Dedifferentiated amniotic fluid mesenchymal stem cell (primary cell): ENCODE measurements at regions not wholly inside any gene's neighbourhood (a gene's known extent, or its start where the extent isn't known, plus 50 kb on each side); places are given as distances from the start of the nearest gene placed in this dataset.
A peak's percentile ranks its signal among the peaks of the same experiment; 100 is the strongest.

ENCODE experiments used
- DNase-seq: peaks from one replicate; pipeline ENCODE4 v3.0.0-alpha.2; 2016; ENCODE audit errors: extremely low spot score

- peak; percentile 67 for DNase-seq
Measured at GRCh38 chr4:137677863-137678262, 145.6 kb upstream of the PCDH18 start.

GRCh38 chr4:137676357-137676998 lies 144.2 kb upstream of the PCDH18 start:
- no peak for DNase-seq

DNA sequence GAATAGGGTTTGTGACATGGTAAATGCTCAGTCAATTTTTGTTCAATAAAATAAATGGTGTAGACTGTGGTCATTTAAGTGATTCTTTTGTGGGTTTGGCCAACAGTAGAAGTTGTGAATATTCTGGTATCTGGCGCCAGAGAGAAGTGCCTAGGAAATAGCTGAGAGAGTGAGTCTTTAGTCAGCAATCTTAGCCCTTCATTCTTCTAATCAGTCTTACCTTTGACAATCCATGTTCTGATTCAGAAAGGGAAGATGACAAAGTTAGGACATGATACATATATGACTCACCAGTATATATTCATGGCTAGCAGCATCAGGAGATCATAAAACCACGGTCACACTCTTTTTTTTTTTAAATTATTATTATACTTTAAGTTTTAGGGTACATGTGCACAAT lies 141.8 kb upstream of the PCDH18 start:
- no peak for DNase-seq

DNA sequence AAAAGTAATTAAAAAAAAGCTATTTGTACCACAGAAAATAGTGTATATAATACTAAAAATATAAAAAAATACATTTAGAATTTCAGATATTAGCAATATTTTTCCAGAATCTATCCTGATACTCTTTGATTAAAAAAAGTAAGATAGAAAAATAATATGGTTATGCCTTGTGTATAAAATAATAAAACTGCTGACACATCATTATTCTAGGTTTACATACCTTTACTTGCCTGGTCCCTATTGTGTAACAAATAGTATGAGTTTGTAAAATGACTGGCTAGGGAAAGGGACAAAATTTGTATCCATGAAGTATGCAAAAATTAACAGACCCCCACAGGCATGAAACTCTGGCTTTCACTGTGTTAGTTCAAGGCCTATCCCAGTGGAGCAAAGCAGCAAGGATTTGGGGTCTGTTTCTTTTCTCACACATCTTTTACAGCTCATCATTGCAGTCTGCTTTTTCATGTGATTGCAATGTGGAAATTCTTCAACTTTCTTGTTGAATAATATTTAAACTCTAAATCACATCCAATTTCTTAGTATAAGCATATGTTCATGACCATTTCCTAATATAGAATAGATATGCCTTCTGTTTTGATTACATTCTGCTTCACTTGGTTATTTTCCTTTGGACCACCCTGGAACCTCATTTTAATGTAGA lies 136.7 kb upstream of the PCDH18 start:
- no peak for DNase-seq

DNA sequence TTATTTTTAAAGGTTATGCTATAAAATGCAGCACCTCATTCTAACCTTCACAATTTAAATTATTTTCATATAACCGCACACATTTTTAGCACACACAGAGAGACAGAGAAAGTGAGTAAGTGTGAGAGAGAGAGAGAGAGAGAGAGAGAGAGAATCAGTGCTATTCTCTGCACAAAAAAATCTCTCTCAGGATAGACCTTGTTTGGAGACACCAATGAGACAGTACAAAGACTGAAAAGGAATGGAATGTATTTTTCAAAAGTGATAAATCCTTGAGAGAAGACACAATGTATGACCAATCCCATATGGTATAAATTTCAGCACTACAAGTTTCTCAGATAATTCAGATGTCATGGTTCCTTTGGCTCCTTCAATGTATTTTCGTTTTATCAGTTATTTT lies 132.1 kb upstream of the PCDH18 start:
- peak; percentile 39 for DNase-seq

GRCh38 chr4:137664046-137664387 lies 131.7 kb upstream of the PCDH18 start:
- DNase-seq: peak; percentile 90

DNA sequence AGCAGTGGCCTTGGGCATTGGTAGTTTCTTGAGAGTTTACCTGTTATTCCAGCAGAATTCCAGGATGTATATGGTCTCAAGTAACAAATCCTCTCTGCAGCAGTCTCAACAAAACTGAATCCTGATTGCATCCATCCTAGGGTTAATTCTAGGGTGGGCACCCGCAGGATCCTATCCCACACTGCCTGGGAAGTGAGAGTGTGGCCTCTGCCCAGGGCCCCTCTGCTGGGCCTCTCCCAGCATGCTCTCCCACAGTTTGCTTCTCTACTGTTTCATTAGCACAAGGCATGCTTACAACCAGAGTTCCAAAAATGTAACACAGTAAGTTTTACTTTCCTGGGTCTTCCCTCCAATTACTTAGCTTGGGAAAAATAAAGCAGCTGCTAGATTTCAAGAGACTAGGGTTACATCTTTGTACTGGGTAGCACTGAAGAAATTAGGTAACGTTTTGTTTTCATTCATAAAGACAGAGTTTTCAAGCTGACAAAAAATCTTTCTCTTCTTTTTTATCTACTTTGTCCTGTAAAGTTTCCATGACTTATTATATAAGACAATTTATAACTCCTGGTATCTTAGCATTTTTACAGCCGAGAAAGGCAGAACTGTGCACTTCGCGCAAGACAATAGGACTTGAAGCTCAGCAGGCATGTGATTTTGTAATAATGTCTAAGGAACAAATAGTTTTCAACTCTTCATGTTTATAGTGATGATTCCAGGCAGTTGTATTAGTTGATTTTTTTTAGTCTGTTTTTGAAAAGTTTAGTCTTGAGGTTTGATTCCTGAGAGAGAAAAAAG lies 131.2 kb upstream of the PCDH18 start:
- DNase-seq: peak; percentile 33

DNA sequence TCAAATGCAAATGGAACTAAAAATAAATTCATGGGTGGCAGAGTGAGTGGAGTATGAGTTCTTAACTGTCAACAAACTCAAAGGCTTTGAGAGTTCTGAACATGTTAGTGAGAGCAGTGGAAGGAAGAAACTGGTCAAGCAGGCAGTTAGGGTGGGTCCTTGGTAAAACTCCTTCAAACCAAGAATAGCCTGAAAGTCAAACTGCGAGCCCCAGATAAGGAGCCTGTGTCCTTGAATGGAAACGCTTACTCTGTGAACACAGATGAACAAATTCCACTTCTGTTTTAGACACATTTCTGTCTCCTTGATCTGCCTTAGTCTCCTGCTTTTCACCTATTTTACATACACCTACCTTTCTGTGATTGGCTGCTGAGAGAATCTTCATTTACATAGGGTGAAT lies 129.4 kb upstream of the PCDH18 start:
- no peak for DNase-seq

GRCh38 chr4:137660211-137660610 lies 127.9 kb upstream of the PCDH18 start:
- DNase-seq: no peak

DNA sequence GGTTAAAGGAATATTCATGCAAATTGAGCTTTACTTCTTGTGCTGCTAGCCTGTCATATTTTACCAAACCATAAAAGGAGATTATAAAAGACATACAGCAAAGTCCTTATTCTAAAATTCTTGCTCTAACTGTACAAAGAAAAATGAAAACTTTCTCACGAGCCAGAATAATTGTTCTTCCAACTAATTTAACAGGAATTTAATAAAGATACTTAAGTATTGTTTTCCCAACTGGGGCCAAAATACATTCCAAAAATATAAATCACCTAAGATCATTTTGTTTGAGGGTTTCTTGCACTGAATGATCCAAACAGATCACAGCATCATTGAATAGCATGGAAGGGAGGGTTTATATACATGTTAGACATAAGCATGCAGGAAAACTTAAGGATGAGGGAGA lies 127.1 kb upstream of the PCDH18 start:
- DNase-seq: no peak

- no peak for DNase-seq
Measured at GRCh38 chr4:137656661-137657060, 124.4 kb upstream of the PCDH18 start.

DNA sequence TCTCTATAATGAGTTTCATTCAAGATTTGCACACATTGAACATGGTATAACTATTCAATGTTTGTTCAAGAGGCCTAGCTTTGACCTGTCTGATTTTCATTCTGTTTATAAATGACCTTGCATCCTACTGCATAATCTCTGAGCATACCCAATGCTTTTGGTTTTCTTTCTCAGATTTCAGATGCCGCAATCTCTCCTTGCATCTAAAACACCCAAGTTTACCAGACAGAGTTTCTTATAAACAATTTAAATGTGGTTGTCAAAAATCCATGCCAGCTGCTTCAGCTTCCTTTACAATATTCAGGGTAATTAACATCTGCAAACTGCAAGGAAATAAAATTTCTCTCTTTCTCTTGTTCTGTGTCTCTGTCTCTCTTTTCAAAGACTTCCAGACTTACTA lies 123.0 kb upstream of the PCDH18 start:
- DNase-seq: no peak

DNA sequence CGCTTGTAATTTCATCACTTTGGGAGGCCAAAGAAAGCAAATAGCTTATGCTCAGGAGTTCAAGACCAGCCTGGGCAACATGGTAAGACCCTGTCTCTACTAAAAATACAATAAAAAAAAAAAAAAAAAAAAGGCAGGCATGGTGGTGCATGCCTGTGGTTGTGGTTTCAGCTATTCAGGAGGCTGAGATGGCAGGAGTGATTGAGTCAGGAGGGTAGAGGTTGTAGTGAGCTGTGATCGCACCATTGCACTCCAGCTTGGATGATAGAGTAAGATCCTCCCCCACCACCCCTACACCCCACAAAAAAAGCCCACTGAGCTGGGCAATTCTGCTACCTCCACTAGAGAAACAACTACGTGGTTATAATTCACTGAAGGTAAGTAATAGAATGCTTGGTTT lies 118.8 kb upstream of the PCDH18 start:
- DNase-seq: no peak

GRCh38 chr4:137649711-137650450 lies 117.6 kb upstream of the PCDH18 start:
- no peak for DNase-seq

- no peak for DNase-seq
Measured at GRCh38 chr4:137648531-137648930, 116.2 kb upstream of the PCDH18 start.

- DNase-seq: no peak
Measured at GRCh38 chr4:137647375-137647774, 115.1 kb upstream of the PCDH18 start.

DNA sequence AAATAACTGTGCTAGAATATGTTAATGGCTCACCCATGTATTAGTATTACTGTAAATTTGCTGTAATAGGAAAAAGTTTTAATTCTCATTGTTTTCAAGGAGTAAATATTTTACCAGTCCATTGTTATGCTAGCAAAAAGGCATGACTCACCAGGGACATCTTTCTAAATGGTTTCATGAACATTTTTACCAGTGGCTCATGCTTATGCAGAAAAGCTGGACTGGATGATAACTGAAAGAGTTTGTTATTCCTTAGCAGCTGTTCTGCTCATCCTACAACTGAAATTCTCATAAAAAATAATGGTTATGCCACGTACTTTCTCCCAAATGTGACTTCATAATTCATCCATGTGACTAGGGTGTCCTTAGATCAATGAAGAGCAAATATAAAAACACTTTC lies 111.9 kb upstream of the PCDH18 start:
- no peak for DNase-seq

DNA sequence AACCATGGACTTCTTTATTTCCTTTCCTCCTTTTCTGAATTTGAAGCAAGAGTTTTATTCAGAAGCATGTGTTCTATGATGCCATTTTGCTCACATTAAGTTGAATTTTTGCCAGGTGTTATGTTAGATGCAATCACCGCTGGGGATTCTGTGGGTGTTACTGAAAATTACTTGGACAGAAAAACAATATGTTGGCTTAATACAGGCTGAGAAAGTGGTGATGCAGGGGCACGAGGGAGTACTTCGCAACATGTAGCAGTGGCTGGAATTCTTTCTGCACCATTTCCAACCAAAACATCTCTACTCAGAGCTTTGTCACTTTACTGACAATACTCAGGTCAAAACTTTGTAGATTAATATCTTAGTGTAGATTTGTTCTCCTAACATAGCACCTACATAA lies 109.2 kb upstream of the PCDH18 start:
- no peak for DNase-seq

- no peak for DNase-seq
Measured at GRCh38 chr4:137640838-137641158, 108.5 kb upstream of the PCDH18 start.

DNA sequence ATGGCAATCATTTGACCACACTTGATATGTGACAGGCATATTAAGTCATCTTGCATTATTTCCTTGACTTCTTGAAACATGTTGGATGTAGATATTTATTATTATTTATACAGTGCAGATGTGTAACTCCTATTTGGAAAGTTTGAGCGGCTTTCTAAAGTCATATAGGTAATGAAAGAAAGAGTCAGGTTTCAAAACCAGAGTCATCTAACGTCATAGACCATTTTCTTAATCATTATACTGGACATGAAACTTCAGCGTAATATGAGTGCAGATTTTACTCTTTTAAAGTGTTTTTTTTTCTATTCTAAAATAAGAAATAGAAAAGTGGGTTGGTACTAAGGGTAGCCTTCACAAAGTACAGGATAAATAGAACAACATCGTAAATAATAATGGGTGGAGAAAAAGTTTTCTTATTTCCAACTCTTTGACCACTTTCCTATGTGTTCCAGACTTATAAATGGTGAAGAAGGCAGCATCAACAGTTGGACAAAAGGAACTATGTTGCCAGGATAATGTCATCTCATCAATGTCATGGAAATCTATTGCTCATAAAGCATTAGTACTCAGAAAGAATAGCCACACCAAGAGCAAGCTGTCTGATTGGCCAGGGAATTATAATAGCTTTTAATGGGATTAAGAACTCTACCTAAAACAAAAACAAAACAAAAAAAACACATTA lies 108.0 kb upstream of the PCDH18 start:
- no peak for DNase-seq

DNA sequence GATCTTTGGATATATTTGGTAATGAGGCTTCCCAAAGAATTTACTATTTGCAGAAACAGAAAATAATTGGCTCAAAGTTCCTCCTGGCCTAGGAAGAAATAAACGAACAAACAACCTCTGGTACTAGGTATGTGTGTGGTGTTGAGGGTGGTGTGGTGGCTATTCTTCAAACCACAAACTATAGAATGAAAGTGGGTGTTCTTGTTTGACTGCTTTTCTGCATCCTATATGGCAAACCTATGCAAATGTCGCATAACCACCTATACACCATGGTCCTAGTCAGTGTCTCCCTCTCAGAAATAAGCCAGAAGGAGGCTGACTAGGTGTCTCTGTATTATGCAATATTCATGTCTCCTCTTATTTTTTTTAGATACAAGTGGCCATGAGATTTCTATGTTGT lies 106.6 kb upstream of the PCDH18 start:
- DNase-seq: no peak

- DNase-seq: no peak
Measured at GRCh38 chr4:137635601-137636000, 103.3 kb upstream of the PCDH18 start.
